AG04450 (cell line): ENCODE measurements at regions not wholly inside any gene's neighbourhood (a gene's known extent, or its start where the extent isn't known, plus 50 kb on each side); places are given as distances from the start of the nearest gene placed in this dataset.

ENCODE experiments used
- CTCF ChIA-PET: fragments of 300-600, 350-600 bp; formaldehyde crosslinking; extraction: SDS; loops from one replicate; lab custom pipeline; 2022; ENCODE audit warnings: antibody characterized with exemption, inconsistent platforms; lab: Charles Lee
- POLR2A ChIA-PET: fragments of 350-600 bp; formaldehyde crosslinking; extraction: SDS; loops from one replicate; lab custom pipeline; 2021; ENCODE audit warnings: antibody characterized with exemption, inconsistent platforms; lab: Yijun Ruan, JAX
- DNase-seq: peaks from one replicate; pipeline ENCODE4 v3.0.0-alpha.2; 2011; ENCODE audit warnings: low read depth, low spot score
- H3K27ac ChIP-seq: one replicate; pipeline ENCODE4 v1.5.1; 2012; ENCODE audit warnings: low read depth, low read length, control low read depth
- H3K27me3 ChIP-seq: one replicate; pipeline ENCODE4 v1.6.0; 2012; ENCODE audit warnings: low read length; ENCODE audit not compliant: control insufficient read depth, insufficient read depth
- H3K4me3 ChIP-seq: 2 replicates; pipeline ENCODE4 v1.5.1; 2011; ENCODE audit warnings: mild to moderate bottlenecking, low read depth, low read length, control low read depth
- H3K9me3 ChIP-seq: 2 replicates; pipeline ENCODE4 v1.5.1; 2012; ENCODE audit warnings: low read length; ENCODE audit not compliant: control insufficient read depth, insufficient read depth
- TF ChIP-seq, protein P1 (sequence below): IDR thresholded peaks from 2 replicates; pipeline ENCODE4 v1.5.1; 2011; ENCODE audit warnings: low read depth, low read length, control low read depth, inconsistent platforms

DNA sequence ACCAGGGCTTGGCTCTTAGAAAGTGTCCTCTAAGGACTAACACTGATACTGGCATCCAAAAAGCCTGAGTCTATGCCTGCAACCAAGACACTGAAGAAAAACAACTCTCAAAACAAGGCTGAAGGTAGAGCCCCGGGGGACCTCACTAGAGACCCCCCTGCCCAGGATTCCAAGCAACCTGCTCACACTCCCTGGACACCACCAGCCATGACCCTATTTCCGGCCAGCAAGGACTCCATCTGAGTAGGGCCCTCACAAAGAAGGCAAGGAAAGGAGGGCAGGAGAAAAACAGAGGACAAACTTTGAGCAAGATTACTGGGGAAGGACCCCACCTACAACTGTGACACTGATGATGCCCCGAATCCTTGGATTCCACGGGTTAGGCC is 343.1 kb downstream of the NPHP4 start:
- POLR2A ChIA-PET = no interaction called here
- Histone ChIP-seq H3K4me3 (no peak overlapping the region), H3K27ac (no peak overlapping the region), H3K9me3 (peaks cover 86% of the 10 kb centered on the region), H3K27me3 (no peaks in the 10 kb centered on the region)
- TF ChIP-seq, protein P1, sequence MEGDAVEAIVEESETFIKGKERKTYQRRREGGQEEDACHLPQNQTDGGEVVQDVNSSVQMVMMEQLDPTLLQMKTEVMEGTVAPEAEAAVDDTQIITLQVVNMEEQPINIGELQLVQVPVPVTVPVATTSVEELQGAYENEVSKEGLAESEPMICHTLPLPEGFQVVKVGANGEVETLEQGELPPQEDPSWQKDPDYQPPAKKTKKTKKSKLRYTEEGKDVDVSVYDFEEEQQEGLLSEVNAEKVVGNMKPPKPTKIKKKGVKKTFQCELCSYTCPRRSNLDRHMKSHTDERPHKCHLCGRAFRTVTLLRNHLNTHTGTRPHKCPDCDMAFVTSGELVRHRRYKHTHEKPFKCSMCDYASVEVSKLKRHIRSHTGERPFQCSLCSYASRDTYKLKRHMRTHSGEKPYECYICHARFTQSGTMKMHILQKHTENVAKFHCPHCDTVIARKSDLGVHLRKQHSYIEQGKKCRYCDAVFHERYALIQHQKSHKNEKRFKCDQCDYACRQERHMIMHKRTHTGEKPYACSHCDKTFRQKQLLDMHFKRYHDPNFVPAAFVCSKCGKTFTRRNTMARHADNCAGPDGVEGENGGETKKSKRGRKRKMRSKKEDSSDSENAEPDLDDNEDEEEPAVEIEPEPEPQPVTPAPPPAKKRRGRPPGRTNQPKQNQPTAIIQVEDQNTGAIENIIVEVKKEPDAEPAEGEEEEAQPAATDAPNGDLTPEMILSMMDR = no peak
- CTCF ChIA-PET = no interaction called here
- DNase-seq = no peak

DNA sequence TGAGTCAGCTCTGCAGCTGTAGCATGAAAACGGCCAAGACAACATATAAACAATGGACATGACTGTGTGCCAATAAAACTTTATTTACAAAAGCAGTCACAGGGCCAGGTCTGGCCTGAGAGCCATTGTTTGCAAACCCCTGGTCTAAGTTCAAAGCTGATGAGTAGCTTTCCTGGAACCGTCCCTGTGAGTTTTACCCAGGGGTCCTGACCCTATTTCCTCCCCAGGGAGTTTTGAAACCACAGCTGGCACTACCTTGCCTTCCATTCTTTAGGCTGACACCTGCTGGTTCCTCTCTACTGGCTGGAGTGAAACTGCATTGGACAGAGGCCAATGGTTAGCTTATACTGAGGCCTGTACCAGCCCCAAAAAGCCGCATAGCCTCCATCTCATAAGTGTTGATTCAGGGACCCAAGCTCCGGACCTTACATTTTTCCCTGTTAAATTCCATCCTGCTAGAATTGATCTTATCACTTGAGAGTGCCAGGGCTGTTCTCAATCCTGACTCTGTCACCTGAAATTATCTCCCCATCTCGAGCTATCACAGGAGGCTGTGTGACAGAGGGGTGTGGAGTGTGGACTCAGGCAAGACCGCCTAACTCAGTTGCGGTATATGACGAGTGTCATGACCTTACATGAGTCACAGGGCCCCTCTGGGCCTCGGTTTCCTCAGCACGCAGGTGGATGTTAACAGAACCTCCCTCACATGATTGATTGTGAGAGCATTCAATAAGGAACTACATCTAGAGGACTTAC is 343.6 kb downstream of the NPHP4 start:
- TF ChIP-seq, protein P1 = no peak
- ChIA-PET POLR2A (no interaction called here), CTCF (no interaction called here)
- Histone ChIP-seq H3K27me3 (no peaks in the 10 kb centered on the region), H3K9me3 (peaks cover 92% of the 10 kb centered on the region), H3K4me3 (no peak overlapping the region), H3K27ac (no peak overlapping the region)
- DNase-seq = no peak

GRCh38 chr1:5647234-5647633 is 345.0 kb downstream of the NPHP4 start:
- H3K9me3 ChIP-seq = peaks cover 86% of the 10 kb centered on the region
- CTCF ChIA-PET = no interaction called here
- POLR2A ChIA-PET = no interaction called here
- H3K27ac ChIP-seq = no peak overlapping the region
- no peak for DNase-seq
- H3K27me3 ChIP-seq = no peaks in the 10 kb centered on the region
- H3K4me3 ChIP-seq = no peak overlapping the region
- TF ChIP-seq, protein P1 = no peak

DNA sequence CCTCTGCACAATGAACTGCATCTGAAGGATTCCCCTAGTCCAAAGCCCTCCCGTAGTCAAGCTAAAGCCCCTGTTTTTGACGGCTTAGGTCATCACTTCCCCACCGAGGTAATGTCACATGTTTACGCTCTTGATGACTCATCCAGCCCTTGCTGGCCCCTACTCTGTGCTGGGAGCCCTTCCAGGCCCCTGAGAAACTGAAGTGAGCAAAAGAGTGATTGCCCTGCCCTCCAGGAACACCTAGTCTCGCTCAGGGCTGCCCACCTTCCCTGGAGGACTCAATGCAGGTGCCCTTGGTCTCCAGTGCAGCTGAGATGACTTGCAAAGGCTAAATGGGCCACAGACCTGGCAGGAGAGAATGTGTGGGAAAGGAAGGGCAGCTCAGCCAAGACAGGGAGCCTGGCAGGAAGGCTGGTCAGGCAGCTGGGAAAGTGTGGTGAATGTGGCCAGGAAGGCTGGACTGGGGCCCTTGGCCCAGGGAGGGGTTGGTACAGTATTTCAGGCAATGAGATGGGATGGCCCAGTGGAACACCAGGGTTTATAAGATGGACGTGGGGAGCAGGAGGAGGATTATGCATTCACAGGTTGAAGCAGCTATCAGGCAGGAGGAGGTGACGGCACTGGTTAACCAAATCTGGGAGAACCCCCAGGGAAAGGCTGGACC is 345.6 kb downstream of the NPHP4 start:
- Histone ChIP-seq H3K27me3 (no peaks in the 10 kb centered on the region), H3K9me3 (peaks cover 80% of the 10 kb centered on the region), H3K4me3 (no peak overlapping the region), H3K27ac (no peak overlapping the region)
- ChIA-PET POLR2A (no interaction called here), CTCF (no interaction called here)
- no peak for DNase-seq
- TF ChIP-seq, protein P1 = no peak

- Histone ChIP-seq H3K4me3 (no peak overlapping the region), H3K27me3 (no peaks in the 10 kb centered on the region), H3K27ac (no peak overlapping the region), H3K9me3 (peaks cover 75% of the 10 kb centered on the region)
- DNase-seq = no peak
- ChIA-PET CTCF (no interaction called here), POLR2A (no interaction called here)
- TF ChIP-seq, protein P1 = no peak
Observed at GRCh38 chr1:5645929-5646328, 346.3 kb downstream of the NPHP4 start.
